ENCODE measurements at regions not wholly inside any gene's neighbourhood (a gene's known extent, or its start where the extent isn't known, plus 50 kb on each side); places are given as distances from the start of the nearest gene placed in this dataset.

DNA sequence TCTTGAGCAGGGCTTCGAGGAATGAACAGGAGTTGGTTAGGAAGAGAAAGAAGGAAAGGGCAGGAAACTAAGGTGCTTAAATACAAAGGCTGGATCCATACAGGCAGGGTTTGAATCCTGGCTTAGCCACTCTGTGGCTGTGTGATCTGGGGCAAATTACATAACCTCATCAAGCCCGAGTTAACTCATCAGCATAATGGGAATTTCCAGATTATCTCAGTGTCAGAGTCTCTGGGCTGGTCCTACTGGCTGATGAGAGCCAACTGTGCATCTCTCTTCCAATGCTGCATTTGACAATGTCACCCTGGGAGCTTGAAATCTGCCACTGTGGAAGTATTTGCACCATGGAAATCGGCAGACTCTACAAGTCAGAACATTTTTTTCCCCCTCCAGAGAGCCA, 83.8 kb upstream of the SLC6A6 start:
- no peak for DNase-seq

DNA sequence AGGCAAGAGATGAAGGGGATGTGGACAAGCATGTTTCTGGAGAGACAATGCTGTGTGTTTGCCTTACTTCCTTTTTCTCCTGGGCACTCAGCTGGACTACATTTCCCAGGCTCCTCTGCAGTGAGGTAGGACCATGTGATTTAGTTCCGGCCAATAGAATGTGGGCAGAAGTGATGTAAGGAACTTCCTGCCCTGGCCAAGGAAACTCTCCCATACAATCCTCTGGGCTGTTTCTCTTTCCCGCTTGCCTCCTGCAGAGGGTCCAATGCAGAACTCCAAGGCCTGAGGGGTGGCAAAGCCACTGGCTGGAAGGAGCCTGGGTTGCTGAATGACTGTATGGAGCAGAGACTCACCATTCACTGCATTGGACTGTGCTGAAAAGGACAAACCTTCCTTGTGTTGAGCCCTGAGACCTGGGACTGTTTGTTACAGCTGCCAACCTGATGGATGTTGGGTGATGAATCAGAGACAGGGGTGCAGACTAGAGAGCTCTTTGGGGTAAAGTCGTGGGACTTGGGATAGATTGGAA, 82.7 kb upstream of the SLC6A6 start:
- DNase-seq: no peak

DNA sequence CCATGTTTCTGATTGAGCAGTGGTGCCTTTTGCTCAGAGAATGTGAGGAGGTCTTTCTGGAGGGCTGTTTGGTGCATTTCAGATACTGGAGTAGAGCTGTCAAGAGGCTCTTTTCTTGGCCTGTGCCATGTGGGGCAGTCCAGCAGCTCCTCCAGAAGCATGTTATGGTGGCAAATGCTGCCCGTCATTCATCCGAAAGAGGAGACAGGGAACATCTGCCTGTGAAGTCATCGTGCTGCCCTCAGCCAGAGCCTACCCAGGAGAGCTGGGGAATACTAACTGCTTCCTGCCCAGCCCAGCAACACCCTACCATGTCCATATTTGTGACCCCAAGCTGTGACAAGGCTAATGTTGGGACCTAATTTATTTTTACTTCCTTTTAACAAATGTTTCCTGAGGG, 82.2 kb upstream of the SLC6A6 start:
- no peak for DNase-seq

DNA sequence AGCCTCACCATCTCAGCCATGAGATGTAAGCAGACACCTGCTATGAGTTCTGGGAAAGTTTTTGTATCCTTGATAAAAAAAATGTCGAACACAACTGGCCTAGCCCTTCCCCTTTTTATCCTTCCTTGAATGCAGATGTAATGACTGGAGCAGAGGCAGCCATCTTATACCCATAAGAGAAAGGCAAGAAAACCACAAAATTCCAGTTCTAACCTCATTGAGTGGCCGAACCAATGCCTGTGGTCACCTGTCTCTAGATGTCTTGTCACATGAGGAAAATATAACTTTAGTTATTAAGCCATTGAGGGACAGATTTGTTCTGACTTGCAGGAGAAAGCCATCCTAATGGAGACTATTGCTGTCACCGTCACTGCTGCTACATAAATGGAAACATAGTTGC, 80.4 kb upstream of the SLC6A6 start:
- DNase-seq: no peak

DNA sequence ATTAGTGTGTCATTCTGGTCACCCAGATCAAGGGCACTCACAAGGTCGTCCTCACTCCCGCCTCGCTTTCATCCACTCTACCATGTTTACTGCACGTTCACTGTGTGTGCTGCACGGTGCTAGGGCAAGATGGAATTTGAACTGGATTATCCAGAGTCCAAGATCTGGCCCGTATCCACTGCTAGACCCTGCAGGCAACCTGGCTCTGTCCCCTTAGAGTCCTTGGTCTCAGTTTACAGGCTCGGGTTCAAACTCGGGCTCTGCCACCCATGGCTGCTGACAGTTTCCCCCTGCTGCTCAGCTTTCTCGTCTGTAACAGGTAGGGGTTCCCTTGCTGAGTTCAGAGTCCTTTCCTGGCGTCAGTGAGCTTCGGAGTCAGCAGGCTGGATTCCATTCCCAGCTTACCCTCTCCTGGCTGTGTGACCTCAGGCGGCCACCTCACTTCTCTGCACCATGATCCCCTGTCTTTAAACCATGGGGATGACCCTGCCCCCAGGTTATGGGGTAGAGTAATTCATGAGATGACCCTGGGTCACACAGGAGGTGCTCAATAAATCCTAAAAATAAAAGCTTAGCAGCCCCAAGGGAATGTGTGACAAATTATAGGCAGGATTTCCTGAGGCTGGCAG, 79.6 kb upstream of the SLC6A6 start:
- DNase-seq: no peak

DNA sequence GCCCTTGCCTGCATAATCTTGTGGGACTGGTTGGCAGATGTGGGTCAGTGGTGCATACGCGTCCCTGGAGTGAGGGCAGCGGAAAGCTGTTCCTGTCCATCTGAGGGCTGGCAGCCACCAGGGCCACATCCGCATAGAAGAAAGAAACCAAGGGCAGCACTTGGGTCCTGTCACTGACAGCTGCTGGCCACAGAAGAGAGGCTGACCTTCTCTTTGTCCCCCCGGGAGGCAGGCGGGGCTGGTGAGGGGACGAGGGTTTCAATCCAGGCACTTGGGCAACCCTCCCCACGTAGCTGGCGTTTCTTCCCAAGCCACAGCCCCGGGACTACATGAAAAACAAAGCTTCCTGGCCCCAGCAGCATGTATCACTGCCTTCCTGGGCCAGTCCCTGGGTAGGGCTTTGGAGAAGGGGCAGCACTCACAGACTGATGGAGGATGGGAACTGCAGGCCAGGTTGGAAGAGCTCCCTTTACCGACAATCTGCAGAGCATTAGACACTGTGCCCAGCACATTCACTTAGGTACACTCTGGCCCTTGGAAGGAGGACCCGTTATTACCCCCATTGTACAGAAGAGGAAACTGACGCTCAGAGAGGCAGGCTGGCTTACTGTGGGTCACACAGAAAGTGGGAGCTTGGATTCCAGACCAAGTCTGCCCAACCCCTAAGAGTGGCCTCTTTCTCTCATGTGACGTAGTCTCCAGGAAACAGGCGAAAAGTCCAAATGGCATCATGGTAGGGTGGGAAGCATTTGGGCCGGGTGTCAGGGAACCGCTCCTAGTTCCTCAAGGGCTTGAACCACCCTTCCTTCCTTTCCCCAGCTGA, 78.8 kb upstream of the SLC6A6 start:
- no peak for DNase-seq

DNA sequence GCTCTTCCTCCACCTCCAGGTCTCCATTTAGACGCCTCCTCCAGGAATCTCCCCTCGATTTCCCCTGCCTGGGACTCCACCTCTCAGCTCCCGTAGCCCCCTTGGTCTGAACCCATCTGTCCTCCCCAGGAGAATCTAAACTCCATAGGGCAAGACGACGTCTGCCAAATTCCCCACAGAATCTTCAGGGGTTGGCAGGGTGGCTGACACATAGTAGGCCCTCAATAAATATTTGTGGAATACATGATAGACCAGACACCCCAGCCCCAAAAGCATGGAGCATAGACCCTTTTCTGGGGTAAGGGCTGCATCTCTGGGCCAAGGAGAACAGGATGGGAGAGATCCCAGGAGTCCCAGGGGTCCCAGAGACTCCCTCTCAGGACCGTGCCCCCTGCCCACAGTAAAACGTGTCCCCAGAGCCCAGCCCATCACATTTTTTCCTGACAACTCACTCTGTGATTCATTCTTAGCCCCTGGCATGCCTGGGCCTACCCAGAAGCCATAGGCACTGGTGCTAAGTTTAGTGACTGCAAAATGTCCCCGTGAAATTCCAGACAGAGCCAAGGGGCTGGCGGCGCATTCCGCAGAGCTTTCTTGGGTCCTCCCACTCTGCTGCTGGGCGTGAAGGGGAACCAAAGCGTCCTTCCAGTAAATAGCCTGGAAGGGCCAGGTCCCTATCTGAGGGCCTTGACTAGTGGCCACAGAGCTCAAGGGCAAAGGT, 78.0 kb upstream of the SLC6A6 start:
- no peak for DNase-seq

DNA sequence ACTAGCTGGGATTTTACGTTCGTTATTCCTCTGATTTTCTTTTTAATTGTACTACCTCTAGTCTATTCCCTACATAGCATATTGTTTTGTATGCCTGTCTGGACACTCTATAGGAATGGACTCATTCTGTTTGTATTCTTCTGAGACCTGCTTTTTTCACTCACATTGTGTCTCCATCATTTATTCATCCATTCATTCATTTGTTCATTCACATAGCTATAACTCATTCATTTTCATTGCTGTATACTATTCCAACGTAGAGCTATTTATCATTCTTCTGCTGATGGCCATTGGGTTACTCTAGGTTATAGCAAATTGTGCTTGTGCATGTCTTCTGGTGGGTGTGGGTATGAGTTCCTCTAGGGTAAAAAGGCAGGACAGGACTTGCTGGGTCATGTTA, 74.0 kb upstream of the SLC6A6 start:
- no peak for DNase-seq

DNA sequence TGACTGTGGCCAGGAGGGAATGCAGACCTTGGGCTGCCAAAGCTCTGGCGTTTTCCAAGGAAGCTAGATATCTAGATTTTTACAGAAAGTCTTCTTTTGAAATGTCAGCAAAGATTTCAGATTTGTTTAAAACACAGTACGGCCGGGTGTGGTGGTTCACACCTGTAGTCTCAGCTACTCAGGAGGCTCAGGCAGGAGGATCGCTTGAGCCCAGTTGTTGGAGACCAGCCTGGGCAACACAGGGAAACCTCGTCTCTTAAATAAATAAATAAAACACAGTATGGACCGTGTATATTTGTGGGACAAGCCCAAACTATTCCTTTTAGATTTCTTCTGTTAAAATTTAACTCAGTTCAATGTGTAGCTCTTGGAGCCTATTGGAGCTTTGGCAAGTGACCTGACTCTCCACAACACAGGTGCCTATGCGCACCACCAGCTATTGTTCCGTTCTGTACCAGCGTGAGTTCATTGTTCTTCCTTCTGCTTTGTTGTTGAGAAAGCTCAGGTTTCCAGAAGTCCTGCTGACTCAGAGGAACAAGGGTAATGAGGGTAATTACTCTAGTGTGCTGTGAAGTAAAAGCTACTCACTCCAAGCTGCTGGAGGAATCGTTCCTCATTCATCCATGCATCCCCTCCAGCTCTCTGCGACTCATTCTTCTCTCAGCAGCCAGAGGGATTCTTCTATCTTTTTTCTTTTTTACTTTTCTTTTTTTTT, 73.1 kb upstream of the SLC6A6 start:
- peak; percentile 45 for DNase-seq

DNA sequence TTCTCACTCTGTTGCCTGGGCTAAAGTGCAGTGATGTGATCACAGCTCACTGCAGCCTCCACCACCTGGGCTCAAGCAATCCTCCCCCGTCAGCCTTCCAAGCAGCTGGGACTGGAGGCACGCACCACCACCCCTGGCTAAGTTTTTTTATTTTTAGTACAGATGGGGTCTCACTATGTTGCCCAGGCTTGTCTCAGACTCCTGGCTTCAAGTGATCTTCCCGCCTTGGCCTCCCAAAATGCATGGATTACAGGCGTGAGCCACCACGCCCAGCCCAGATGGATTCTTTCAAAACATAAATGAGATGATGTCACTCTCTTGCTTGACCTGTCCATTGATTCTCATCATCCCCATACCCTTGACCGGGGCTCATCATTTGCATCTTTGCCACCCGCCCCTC, 72.6 kb upstream of the SLC6A6 start:
- DNase-seq: no peak

DNA sequence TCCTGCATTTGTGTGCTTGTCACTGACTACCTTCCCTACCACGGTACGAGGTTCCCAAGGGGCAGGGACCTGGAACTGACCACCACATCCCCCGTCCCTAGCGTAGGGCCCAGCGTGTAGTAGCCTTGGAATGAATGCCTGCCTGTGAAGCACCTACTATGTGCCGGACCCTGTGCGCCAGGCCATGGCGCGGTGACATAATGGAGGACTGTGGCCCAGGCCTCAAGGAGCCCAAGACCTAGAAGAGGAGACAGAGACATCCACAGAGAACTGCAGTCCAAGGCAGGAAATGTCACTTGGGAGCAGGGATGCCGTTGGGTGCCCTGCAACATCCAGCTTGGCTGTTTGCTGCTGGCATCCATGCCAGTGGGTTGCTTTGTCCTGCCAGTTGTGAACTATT, 71.9 kb upstream of the SLC6A6 start:
- no peak for DNase-seq

DNA sequence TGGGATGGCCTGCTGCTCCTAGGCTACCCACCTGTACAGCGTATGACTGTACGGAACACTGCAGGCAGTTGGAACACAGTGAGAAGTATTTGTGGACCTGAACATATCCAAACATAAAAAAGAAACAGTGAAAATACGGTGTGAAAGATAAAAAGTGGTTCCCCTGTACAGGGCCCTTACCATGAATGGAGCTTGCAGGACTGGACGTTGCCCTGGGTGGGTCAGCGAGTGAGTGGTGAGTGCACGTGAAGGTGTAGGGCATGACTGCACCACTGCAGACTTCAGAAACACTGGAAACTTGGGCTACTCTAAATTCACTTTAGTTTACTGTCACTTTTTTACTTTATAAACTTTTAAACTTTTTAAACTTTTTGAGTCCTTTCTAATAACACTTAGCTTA, 71.2 kb upstream of the SLC6A6 start:
- no peak for DNase-seq

DNA sequence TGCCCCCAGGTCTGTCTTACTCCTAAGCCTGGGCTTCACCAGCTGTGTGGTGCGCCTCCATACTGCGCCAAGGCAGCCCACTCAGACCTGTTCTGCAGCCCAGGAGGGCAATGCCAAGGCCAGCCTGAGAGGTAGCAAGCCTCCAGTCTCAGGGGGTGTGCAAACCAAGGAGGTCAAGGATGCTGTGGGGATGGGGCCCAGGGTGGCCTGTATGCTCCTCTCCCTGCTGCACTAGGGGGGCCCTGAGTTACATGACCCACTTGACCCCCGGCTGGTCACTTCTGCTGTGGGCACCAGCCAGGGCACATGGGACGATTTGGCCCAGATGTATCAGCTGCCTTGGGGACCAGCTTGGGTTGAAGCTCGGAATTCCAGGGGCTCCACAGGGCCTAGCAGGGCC, 70.0 kb upstream of the SLC6A6 start:
- DNase-seq: no peak

DNA sequence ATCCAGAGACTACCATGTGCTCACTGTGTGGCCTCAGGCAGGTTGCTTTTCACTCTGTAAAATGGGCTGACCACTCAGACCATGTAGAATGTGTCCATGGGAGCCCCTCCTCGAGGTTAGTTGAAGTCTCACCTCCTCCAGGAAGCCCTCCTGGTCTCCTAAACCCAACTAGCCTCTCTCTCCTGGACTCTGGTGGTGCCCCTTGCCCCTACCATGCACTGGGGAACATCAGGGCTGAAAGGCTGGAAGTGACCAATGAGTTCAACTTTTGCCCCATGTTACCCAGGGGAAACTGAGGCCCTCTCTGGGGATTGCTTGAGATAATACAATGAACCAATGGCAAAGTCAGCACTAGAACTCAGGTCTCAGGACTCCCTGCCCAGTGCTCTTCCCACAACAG, 69.2 kb upstream of the SLC6A6 start:
- DNase-seq: no peak

DNA sequence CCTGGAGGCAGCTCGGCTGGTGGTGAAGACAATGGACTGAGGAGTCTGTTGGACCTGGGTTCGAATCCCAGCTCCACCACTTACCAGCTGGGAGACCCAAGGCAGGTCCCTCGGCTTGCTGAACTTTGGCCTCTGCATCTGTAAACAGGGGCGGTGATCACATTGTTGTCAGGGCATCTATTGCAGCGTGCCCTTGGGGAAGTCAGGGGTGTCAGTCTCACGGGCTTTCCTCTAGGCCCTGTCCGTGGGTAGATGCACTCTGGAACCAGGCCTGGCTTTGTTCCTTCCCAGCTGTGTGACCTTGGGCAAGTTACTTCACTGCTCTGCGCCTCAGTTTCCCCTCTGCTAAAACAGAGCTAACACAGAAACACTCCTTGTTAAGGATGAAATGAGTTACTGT, 68.8 kb upstream of the SLC6A6 start:
- DNase-seq: no peak

DNA sequence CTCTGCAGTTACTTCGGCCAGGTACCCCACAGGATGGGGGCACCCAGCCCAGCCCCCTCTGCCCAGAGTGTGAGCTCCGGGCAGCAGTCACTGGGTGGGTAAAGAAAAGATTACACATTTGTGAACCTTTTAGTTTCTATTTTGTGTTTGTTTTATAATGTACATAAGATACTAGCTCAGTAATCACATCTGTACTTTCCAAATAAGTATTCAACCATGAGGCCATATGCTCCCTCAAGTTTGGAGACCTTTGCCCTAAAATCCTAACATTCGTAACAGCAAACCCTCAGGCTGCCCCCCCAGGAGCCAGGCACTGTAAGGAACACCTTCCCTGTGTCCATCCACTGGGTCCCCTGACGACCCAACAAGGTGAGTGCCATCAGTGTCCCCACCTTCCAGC, 68.3 kb upstream of the SLC6A6 start:
- no peak for DNase-seq

DNA sequence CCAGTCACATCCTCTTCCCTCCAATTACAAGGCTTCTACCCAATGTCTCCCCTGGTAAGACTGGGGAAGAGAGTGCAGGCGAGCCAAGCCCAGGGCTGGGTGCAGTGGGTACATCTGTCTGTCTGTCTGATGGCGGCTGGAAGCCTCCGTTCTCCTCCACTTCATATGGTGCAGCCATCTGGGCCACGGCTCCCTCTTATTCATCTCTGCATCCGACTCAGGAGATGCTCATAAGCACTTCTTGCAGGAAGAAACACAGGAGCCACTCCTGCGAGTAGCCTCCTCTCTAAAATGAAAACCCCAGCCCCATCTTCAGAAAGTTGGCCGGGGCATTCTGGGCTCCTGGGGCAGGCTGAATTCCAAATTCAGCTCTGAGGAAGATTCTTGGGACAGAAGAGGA, 67.5 kb upstream of the SLC6A6 start:
- DNase-seq: no peak

DNA sequence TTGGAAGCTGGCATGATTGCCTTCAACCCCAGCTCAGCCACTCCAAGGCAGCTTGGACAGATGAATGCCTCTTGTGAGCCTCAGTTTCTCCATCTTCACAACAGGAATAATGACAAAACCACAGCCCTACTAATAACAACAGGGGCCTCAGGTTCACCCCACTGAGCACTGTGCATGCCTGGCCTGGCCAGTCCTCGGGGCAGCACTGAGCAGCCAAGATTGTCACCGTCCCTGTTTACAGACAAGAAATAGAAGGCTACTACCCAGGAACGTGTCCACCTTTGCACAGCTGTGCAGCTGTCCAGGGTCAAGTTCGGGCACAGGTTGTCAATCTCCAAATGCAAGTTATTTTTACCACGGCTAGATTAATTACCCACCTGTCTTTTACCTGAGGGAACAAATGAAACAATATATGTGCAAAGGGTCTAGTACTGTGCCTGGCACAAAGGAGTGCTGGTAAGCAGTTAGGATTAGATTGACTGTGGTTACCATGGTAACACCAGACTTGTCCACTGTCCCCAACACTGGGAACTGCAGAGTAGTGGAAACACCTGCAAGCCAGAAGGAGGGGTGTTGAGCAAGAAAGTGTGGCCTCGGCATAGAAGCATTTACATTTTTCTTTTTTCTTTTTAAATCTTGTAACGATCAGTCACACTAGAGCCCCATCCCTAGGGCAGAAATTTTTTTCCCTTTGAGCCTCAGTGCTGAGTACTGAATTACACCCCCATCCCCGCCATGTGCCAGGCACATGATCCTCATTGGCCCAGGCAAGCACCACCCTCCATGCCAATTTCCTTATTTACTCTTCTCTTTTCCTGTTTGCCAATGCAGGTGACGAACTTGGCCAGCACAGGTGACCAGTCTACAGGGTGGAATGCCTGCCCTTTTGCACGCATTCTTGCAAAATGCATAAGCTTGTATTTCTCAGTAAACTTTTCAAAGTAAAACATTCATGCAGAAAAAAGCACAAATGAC, 66.3 kb upstream of the SLC6A6 start:
- no peak for DNase-seq

DNA sequence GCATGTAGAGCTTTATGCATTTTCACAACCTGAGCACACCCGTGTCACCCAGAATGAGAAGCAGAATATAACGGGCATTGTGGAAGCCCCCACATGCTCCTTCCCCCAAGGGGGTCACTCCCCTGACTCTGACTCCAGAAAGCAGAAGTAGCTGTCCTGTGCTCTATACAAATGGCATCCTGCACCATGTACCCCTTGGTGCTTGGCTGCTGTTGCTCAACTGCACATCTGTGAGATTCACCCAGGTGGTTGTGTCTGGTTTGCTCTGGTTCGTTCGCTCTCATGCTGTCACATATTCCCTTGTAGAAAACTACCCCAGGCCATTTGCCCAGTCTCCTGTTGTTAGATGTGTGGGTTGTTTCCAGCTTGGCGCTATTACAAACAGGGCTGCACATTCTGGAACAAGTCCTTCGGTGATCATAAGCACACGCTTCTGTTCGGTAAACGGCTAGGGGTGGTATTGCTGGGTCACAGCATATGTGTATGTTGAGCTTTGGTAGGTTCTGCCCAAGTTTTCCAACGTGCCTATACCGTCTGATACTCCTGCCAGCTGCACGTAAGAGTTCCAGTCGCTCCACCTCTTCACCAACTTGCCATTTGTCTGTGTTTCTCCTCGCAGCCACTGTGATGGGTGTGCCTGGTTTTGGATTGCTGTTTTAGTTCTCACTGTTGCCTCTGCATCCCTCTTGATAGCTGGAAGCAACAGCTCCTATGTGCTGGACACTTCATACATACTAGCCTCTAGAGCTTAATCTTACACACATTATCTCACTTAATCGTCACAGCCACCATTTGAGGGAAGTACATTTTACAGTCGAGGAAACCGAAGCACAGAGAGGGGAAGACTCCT, 65.4 kb upstream of the SLC6A6 start:
- DNase-seq: no peak

DNA sequence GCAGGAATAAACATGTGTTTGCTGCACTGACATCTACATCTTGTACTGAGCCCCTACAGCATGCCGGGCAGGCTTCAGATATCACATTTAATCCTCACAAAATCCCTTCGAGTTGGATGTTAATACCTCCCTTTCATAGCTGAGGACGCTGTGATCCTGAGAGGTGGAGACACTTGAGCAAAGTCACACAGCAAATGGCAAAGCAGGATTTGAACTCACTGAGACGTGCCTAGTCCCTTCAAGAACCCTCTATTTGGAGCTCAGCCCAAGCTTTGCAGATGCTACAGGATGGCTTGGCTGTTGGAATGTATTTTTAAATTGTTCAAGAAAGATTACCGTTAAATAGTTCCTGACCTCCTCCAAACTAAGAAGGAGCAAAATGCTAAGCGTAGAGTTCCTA, 64.6 kb upstream of the SLC6A6 start:
- no peak for DNase-seq

DNA sequence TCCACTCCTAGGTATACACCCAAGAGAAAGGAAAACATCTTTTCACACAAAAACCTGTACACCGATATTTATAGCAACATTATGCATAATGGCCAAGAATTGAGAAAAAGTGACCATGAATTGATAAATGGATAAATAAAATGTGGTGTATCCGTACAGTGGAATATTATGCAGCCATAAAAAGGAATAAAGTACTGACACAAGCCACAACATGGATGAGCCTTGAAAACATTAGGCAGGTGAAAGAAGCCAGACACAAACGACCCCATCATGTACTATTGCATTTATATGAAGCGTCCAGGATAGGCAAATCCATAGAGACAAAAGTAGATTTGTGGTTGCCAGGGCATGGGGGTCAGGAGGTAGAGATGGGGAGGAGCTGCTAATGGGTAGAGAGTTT, 64.2 kb upstream of the SLC6A6 start:
- DNase-seq: no peak

Measured in NCI-H774 (cell line).